ENCODE measurements at regions not wholly inside any gene's neighbourhood (a gene's known extent, or its start where the extent isn't known, plus 50 kb on each side); places are given as distances from the start of the nearest gene placed in this dataset.

- TF ChIP-seq CTCF (IDR thresholded peaks at IDR 0.05; ENCODE audit: insufficient read depth, low read length) (no peak), REST (IDR thresholded peaks at IDR 0.05; ENCODE audit: insufficient replicate concordance, low read depth) (no peak), POLR2AphosphoS5 (IDR thresholded peaks at IDR 0.05; ENCODE audit: low read depth) (no peak), GABPA (IDR thresholded peaks at IDR 0.05; ENCODE audit: low read depth) (no peak), SPI1 (IDR thresholded peaks at IDR 0.05; ENCODE audit: borderline replicate concordance, low read depth) (no peak)
These were observed 141.9 kb downstream of the ANKRD7 start for GRCh38 chr7:118366363-118366762.
